Neutrophil (primary cell): ENCODE measurements at regions not wholly inside any gene's neighbourhood (a gene's known extent, or its start where the extent isn't known, plus 50 kb on each side); places are given as distances from the start of the nearest gene placed in this dataset.

ENCODE experiments used
- H3K27ac ChIP-seq: fragments of 200-600 bp; sonication (generic); 2 replicates; pipeline ENCODE4 v1.5.1; 2016; ENCODE audit warnings: mild to moderate bottlenecking, moderate library complexity
- H3K27me3 ChIP-seq: fragments of 200-600 bp; sonication (generic); 2 replicates; pipeline ENCODE4 v1.6.0; 2016; ENCODE audit warnings: mild to moderate bottlenecking
- H3K36me3 ChIP-seq: fragments of 200-600 bp; sonication (generic); 2 replicates; pipeline ENCODE4 v1.5.1; 2017
- H3K4me1 ChIP-seq, 2 experiments: fragments of 200-600 bp in 1 of 2; sonication (generic) in 1 of 2; 1 replicate in 1 of 2; 2 replicates in 1 of 2; pipeline versions ENCODE4 v1.5.1 to v1.6.1; 2013 to 2016; ENCODE audit warnings: low read depth in 1 of 2, low read length in 1 of 2, mild to moderate bottlenecking in 1 of 2, moderate library complexity in 1 of 2; ENCODE audit not compliant: control insufficient read depth in 1 of 2, insufficient read depth in 1 of 2
- H3K4me3 ChIP-seq, 2 experiments: fragments of 200-600 bp in 1 of 2; sonication (generic) in 1 of 2; 1 replicate in 1 of 2; 2 replicates in 1 of 2; pipeline ENCODE4 v1.5.1; 2013 to 2016; ENCODE audit warnings: low read depth in 1 of 2, low read length in 1 of 2, mild to moderate bottlenecking in 1 of 2, moderate library complexity in 1 of 2
- H3K9me3 ChIP-seq: fragments of 200-600 bp; sonication (generic); 2 replicates; pipeline ENCODE4 v1.5.1; 2016
- CTCF ChIP-seq: fragments of 200-600 bp; sonication (generic); IDR thresholded peaks from 2 replicates; pipeline ENCODE4 v1.5.1; 2016; ENCODE audit warnings: antibody characterized with exemption

GRCh38 chr4:8765084-8765483 lies 106.6 kb downstream of the HMX1 start:
- no peak overlapping the region for H3K4me3 ChIP-seq
- H3K27me3 ChIP-seq = no peaks in the 10 kb centered on the region
- H3K27ac ChIP-seq = no peak overlapping the region
- no peaks in the 10 kb centered on the region for H3K9me3 ChIP-seq
- no peaks in the 10 kb centered on the region for H3K4me1 ChIP-seq
- TF ChIP-seq CTCF = no peak
- no peaks in the 10 kb centered on the region for H3K36me3 ChIP-seq

- no peaks in the 10 kb centered on the region for H3K27me3 ChIP-seq
- no peak for TF ChIP-seq CTCF
- no peak overlapping the region for H3K27ac ChIP-seq
- no peaks in the 10 kb centered on the region for H3K36me3 ChIP-seq
- H3K9me3 ChIP-seq = no peaks in the 10 kb centered on the region
- no peaks in the 10 kb centered on the region for H3K4me1 ChIP-seq
- no peak overlapping the region for H3K4me3 ChIP-seq
Observed at GRCh38 chr4:8763966-8764901, 107.4 kb downstream of the HMX1 start.

GRCh38 chr4:8762951-8763735 lies 108.5 kb downstream of the HMX1 start:
- no peaks in the 10 kb centered on the region for H3K27me3 ChIP-seq
- TF ChIP-seq CTCF = no peak
- H3K36me3 ChIP-seq = no peaks in the 10 kb centered on the region
- H3K9me3 ChIP-seq = no peaks in the 10 kb centered on the region
- H3K4me3 ChIP-seq = no peak overlapping the region
- H3K27ac ChIP-seq = no peak overlapping the region
- H3K4me1 ChIP-seq = no peaks in the 10 kb centered on the region

- no peak for TF ChIP-seq CTCF
- Histone ChIP-seq H3K27me3 (peaks cover 4% of the 10 kb centered on the region), H3K9me3 (no peaks in the 10 kb centered on the region), H3K4me1 (no peaks in the 10 kb centered on the region), H3K27ac (no peak overlapping the region), H3K4me3 (no peak overlapping the region), H3K36me3 (no peaks in the 10 kb centered on the region)
Observed at GRCh38 chr4:8762356-8762755, 109.3 kb downstream of the HMX1 start.

- H3K36me3 ChIP-seq = no peaks in the 10 kb centered on the region
- no peak overlapping the region for H3K27ac ChIP-seq
- H3K4me3 ChIP-seq = no peak overlapping the region
- H3K4me1 ChIP-seq = no peaks in the 10 kb centered on the region
- no peak for TF ChIP-seq CTCF
- H3K27me3 ChIP-seq = peaks cover 7% of the 10 kb centered on the region
- no peaks in the 10 kb centered on the region for H3K9me3 ChIP-seq
Observed at GRCh38 chr4:8761824-8762205, 109.8 kb downstream of the HMX1 start.
